ENCODE measurements at regions not wholly inside any gene's neighbourhood (a gene's known extent, or its start where the extent isn't known, plus 50 kb on each side); places are given as distances from the start of the nearest gene placed in this dataset.

DNA sequence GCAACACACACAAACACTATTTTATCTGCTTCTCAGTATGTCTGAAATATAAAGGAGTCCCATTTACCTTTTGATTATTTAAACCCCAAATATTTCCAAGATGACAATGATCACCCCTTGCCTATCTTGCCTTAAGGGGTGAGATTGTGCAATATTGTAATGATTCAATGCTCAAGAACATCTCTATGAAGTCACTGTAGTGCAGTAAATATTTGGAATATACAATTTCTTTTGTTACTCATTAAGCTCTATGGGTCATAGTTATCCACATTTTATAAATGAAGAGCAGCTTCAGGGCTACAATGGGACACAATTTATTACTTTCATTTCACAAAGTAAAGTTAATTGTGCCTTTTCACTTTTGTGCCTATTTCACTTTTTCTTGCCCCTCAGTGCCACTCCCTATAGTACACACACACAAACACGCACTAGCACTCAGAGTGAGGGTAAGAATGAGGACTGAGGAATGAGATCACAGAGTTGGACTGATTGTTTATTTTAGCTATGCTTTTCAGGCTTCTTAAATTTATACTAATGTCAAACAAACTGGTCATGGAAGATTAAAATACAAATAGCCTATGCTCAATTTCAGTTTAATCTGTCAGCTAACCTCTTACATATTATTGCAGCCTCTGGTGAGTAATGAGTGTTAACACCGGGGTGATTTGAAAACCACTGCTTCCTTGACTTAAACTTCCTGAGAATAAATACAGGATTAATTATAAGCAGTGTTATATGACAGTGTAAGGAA is 521.0 kb upstream of the B3GALT2 start:
- FAIRE-seq (peak; percentile 48), DNase-seq (ENCODE audit: low spot score) (peak; percentile 22)

DNA sequence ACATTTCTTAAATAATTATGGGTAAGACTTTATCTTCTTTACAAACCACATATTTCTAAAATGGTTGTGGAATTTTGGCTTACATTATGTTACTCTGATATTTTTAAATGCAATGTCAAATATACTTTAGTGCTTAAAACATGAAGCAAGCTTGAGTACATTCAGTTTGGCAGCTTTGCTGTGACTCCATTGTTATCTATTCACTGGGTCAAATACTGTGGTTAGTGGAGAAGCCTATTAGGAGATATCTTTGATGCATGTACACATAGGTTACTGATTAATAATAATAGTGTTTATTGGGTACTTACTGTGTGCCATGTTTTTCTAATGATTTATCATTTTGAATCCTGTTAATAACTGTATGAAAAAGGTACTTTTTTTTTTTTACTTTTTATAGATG is 520.4 kb upstream of the B3GALT2 start:
- peak; percentile 20 for DNase-seq (ENCODE audit: low spot score)
- FAIRE-seq: peak; percentile 79

DNA sequence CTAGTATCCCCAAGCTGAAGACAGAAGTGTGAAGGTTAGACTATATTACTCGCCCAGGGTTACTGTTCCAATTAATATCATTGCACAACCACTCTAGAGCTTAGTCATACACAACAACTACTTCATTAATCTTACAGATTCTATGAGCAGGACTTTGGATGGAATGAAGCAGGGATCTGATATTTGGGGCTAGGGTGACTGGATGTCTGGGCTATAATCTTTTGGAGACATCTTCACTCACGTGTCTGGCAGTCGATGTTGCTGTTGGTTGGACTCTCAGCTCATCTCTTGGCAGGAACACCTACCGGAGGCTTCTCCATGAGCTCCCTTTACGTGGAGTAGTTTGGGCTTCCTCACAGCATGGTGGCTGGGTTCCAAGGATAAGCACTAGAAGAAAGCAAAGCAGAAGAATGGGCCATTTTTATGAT is 519.2 kb upstream of the B3GALT2 start:
- DNase-seq (ENCODE audit: low spot score) (no peak), FAIRE-seq (no peak)

DNA sequence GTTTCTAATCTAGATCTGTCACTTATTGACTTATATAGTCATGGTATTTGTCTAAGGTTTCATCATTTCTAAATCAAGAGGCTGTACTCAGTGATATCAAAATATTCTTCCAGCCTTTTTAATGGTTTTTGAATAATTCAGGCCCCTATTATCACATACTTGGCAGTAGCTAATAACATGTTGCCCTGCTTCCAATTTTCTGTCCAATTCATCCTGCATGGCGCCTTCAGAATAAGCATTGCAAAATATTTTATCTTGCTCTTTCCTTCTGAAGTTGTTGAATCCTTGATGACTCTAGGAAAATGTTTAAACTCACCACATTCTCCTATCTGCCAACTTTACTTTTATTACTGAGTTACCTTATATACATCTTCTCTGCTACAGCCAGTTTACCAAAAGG is 517.2 kb upstream of the B3GALT2 start:
- FAIRE-seq: no peak
- no peak for DNase-seq (ENCODE audit: low spot score)

DNA sequence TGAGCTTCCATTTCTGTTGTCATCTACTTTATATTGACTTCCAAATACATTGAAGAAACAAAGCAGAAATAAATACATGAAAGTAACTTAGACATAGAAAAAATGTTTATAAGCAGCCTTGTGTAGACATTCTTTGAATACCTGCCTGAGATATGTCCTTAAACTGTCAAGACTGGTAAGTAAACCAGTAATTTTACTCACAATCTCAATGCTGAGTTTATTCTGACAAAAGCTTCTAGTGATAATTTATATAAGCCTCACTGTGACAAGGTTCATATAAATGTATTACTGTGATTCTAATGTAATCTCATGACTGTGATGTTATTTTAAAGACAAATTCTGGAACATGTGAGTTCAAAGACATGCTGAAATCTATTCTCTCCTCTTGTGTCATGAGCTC is 516.7 kb upstream of the B3GALT2 start:
- FAIRE-seq (no peak), DNase-seq (ENCODE audit: low spot score) (no peak)

DNA sequence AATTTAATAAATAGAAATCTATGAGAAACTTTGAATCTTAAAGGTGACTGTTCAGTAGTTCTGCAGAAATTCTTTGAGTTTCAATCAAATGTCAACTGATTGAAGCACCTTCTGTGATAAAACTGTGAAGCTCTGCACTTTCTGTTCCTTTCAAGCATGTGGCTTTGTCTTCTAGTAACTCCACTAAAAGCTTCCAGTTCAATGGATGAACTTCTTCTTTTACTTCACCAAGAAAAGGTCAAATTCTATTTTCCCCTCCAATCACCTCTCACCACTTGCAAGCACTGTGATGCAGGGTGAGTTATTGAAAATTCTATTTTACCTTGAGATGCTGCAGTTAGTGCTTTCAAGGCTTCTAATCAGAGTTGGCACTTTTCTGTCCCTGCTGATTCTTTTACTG is 515.3 kb upstream of the B3GALT2 start:
- DNase-seq (ENCODE audit: low spot score) (no peak), FAIRE-seq (no peak)

DNA sequence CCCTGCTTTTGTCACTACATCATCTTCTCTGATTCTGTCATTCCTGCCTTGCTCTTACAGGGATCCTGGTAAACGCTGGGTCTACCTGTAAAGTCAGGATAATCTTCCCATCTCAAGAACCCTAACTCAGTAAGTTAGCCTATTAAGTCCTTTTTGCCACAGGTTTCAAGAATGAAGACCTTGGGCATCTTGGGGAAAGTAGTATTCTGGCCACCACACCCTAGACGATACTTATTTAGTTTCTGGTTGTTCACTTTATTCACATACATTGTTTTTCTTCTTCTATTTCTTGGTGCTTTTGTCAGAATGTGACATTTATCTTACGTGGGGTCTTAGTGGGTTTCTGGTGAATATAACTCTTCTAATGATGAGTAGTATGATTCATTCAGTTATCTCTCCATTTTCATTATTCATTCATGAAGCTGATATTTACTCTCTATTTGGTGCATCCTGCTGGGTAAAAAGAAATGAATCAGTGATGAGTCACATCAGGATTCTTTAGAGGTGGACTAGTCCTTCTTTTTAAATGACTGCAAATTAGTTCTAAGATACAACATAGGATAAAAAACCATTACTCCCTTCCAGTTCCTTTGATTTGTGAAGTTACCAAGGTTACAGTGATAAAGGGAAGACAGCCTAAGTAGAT is 514.4 kb upstream of the B3GALT2 start:
- FAIRE-seq (peak; percentile 97), DNase-seq (ENCODE audit: low spot score) (peak; percentile 86)

DNA sequence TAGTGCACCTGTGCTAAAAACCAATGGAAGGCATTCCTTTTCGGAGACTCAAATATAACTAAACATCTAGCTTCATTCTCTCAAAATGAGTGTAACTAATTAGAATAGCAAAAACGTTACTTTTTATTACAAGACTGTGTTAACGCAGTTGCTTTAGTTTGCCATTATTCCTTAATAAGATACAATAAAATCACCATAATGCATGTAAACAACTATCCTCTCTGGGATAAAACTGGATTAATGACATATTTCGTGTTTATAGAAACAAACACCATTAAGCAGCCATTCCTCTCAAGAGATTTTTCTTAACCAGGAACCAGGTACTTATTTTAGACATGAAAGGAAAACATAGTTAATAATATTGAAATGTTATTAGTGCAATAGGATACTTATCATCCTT is 512.8 kb upstream of the B3GALT2 start:
- FAIRE-seq (no peak), DNase-seq (ENCODE audit: low spot score) (no peak)

DNA sequence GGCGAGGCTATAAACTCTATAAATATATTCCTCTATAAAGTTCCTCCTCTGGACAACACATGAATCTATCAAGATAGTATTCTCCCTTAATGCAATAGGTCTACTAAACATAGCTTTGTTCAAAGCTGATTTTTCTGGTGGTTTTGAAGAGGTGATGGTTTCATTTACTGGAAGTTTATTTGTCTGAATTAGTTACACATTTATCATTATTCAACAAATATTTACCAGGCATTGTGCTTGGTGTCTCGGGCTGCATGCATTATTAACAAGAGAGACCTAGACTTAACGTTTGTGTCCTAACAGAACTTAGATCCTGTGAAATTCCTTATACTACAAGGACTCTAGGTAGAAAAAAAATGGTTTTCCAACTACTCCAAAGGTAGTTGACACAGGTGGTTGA is 511.4 kb upstream of the B3GALT2 start:
- DNase-seq (ENCODE audit: low spot score) (no peak), FAIRE-seq (no peak)

DNA sequence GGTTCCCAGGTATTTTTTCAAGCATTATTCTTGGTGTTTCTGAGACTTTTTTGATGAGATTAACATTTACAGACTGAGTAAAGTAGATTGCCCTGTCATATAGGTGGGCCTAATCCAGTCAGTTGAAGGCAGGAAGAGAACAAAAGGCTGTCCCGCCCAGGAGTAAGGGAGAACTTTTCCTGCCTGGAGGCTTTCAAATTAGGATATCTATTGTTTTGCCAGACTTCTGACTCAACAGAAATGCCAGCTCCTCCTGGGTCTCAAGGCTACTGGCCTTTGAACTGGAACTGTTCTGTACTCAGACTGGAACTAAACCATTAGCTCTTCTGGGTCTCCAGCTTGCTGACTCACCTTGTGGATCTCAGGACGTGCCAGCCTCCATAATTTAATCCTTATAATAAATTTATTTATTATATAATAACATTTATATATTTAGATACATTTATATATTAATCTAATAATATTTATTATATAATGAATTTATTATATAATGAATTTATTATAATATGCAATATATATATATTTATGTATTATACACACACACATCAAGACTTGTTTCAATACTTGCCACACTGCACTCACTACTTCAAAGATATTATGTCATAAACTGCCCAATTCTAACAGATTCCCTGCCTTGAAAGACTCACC is 510.8 kb upstream of the B3GALT2 start:
- peak; percentile 75 for FAIRE-seq

DNA sequence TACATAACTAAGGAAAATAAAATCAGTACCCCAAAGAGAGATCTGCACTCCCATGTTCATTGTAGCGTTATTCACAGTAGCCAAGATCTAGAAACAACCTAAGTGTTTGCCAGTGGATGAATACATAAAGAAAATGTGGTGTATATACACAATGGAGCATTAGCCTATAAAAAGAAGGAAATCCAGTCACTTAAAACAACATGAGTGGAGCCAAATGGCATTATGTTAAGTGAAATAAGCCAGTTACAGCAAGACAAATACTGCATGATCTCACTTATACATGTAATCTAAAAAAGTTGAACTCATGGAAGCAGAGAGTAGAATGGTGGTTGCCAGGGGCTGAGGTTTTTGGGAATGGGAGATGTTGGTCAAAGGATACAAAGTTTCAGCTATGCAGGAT is 508.3 kb upstream of the B3GALT2 start:
- DNase-seq (ENCODE audit: low spot score) (no peak), FAIRE-seq (no peak)

More for the DNA sequence above, 510.8 kb upstream of the B3GALT2 start:
- DNase-seq (ENCODE audit: low spot score): peak; percentile 44

DNA sequence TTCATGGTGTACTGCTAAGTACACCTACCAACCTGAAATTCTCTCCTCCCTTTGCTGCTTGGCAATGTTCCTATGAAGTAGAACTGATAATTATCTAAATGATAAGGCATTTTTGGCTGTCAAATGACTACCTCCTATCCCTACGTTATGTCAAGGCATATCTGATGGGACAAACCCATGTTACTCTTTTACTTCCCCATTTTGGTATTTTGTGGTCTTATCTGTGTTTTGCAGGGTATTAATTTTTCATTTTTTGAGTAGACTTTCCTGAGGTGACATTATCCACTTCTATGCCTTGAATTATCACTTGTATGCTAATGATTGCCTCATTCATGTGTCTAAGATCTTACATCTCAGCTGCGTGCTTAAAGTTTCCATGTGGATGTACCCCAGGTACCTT is 499.6 kb upstream of the B3GALT2 start:
- no peak for FAIRE-seq

DNA sequence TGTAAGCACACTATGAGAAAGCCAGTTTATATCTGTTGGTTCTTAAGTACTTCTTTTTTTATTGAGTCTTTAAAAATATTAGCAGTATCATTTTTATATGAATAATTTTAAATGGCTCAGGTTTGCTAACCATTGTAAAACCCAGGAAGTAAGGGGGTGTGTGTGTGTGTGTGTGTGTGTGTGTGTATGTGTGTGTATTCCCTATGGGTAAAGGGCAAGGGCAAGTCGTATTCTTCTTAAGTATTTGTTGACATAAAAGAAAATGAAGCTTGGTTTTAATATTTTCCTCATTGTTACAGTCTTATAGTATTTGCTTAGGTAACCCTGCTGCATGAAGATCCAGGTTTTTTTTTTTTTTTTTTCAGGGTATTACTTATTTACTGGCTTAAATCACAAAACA is 495.0 kb upstream of the B3GALT2 start:
- DNase-seq (ENCODE audit: low spot score) (no peak), FAIRE-seq (no peak)

More for the DNA sequence above, 499.6 kb upstream of the B3GALT2 start:
- DNase-seq (ENCODE audit: low spot score): no peak

DNA sequence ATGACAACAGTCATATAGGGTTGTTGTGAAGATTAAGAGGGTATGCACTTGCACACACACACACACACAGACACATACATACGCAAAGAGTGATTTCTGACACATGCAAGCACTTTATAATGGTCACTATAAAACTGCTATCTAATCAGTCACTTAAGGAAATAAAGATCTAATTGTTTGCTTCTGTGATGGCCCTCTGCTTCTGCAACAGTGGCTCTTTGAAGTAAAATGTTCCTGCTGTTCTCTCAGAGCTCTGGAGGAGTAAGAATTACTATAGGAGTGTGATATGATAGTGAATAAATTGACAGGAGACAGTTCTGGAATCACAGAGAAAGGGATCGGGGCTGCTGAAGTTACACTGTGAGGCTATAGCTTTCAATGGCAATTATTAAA is 494.5 kb upstream of the B3GALT2 start:
- no peak for DNase-seq (ENCODE audit: low spot score)
- no peak for FAIRE-seq

DNA sequence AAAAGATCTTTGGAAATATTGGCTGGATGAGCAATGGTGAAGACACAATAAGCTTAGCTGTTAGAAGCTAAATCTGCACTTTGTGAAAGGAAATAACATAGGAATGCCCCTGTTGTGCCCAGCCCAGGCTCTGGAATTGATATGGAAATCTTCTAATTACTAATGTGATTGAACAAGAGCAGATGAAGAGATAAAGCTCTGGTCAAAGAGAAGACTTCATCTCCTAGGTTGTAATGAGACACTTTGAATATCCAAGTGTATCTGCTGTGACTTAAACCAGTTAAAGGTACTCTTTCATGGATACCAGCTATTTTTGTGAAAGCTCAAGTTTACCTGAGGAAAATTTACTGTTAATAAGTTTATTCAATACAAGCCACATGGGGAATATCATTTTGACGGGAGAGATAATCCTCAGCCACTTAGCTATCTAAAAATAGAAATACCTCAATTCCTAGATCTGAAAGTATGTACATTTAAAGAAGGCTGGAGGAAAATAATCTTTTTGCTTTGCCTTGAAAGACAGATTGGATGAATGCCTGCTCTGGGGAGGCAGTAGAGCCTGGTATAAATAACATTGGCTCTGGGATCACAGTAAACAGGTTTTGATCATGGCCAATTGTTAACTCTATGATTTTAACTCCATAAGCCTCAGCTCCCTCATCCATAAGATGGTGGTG is 494.0 kb upstream of the B3GALT2 start:
- no peak for FAIRE-seq
- DNase-seq (ENCODE audit: low spot score): no peak

DNA sequence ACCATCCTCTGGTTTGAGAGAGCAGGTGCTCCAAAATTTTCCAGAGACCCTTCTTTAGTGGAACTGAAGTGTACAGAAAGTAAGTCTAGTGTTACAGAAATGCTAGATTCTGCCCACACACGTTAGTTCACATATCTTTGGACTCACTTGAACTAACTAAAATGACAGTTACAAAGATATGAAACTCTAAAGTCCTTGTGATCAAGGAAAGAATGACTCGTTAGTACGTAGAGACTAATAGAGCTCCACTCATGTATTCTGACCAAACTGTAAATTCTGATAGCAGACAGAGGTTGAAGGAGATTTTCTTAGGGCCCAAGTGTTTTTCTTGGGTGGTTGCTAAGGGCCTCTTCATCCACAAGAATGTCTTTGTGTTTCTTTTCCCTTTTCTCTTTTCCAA is 491.5 kb upstream of the B3GALT2 start:
- FAIRE-seq (no peak), DNase-seq (ENCODE audit: low spot score) (no peak)

DNA sequence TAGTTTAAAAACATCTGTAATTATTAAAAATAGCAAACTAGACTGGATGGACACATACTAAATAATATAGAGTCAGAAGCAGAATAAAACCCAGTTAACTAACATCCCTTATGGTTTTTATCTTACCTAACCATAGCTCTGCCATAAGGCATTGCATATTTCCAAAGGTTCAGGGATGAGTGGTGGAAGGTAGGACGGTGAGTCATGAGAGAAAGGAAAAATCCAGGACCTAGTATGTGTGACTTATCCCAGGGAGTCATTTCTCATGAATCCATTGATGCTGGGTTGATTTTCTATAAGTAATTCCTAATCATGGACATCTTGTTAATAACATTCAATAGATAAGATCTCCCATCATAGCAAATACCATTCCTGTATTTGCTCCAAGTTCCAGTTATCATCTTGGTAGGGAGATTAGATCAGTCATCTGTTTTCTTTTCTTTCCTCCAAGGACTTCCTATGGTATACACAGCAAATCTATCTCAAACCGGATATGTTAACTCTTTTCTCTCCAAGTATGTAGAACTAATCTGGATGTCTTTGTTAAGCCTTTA is 490.7 kb upstream of the B3GALT2 start:
- DNase-seq (ENCODE audit: low spot score) (no peak), FAIRE-seq (no peak)

DNA sequence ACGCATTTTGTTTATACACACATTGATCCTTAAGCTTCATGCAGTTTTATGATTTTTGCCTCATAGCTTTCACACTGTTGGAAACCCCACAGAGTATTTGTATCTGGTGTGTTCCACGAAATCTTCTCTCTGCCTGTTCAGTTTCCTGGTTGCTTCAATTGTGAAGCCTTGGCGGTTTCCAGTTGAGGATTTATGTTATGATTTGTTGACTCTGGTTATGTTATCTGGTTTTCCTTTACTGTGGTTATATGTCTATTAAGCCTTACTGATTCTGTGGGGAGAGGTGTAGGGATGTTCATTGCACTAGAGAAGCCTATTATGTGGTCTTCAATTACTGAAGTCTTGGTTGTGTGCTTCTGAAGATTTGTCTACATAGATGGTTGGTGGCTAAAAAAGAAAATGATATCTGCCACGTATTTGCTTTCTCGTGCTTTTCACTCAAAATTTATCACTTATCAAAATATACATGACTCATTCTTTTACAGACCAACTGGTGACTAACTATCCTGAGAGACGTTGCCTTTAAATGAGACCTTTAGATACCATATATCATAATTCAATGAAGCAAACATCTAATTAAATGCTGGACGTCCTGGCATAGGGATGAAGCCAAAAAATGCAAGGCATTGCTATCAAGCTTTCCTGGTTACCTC is 488.0 kb upstream of the B3GALT2 start:
- FAIRE-seq: no peak

DNA sequence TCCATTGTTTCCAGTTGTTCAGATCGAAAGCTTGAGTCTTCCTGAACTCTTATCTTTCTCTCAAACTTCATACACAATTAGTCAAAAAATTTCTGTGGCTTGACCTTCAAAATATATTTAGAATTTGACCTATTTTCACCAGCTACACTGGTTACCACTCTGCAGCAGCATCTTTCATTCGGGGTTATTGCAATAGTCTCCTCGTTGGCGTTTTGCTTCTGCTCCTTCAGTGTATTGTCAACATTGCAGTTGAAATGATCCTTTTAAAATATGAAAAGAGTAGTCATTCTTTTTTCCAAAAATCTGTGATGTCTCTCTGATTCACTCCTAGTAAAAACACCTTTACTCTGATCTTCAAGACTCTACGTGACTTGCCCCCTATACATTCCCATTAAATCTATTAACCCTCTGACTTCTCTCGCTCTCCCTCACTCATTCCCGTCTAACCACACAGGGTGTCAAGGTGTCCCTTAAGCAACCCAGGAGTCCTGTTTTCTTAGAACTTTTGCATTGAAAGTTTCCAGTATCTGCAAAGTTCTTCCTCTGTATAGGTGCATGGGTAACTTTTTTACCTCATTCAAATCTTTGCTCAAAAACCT is 480.2 kb upstream of the B3GALT2 start:
- no peak for FAIRE-seq

More for the DNA sequence above, 488.0 kb upstream of the B3GALT2 start:
- no peak for DNase-seq (ENCODE audit: low spot score)

DNA sequence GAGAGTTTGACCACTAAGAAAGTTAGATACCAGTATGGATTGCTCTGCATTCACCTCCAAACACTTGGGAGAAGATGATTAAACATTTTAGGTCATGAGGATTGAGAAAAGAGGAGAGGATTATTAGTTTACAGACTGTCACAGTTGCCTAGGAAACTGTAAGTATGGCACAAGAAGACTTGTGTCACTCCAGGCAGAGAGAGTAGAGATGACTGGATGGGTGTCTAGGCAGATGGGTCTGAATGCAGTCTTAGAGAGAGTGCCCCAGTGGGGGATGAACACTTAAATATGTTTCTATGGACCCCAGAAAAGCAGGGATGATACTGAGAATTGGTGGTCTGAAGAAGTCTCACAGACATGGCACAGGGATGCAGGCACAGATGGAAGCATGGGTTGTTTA is 477.6 kb upstream of the B3GALT2 start:
- FAIRE-seq (no peak), DNase-seq (ENCODE audit: low spot score) (no peak)

More for the DNA sequence above, 480.2 kb upstream of the B3GALT2 start:
- no peak for DNase-seq (ENCODE audit: low spot score)

DNA sequence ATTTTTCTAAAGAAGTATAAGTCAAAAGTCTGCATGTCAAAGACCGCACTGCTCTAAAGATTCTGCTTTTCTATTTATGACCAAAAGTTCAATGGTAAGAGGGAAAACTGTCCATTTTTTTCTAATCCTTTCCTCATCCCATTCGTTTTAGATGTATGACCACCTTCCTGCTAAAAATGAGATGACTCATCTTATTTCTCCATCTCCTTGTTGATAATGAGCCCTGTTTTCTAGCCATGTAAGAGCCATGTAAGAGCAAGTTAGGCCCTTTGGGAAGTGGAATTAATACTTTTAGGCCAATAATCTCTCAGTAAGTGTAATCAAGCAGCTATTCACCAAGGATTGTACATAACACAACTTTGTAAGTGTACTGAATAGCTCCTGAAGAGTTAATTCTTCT is 475.6 kb upstream of the B3GALT2 start:
- DNase-seq (ENCODE audit: low spot score): no peak
- FAIRE-seq: no peak

All from RCC 7860 (cell line).